ENCODE measurements at regions not wholly inside any gene's neighbourhood (a gene's known extent, or its start where the extent isn't known, plus 50 kb on each side); places are given as distances from the start of the nearest gene placed in this dataset.

DNA sequence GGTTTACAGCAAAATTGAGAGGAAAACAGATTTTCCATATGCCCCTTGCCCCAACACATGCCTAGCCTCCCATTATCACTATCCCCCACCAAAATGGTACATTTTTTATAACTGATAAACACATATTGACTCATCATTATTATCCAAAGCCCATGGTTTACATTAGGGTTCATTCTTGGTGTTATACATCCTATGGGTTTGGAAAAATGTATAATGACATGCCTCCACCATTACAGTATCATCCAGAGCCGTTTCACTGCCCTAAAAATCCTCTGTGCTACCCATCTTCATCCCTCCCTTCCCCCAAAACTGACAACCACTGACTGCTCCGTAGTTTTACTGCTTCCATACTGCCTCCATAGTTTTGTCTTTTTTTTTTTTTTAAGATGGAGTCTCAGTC lies 111.1 kb downstream of the ACTL7B start:
- Histone ChIP-seq H4K20me1 (replicated peaks; ENCODE audit: insufficient read depth) (no peaks in the 10 kb centered on the region), H3K27ac (ENCODE audit: low read depth) (no peak overlapping the region), H3K4me1 (ENCODE audit: insufficient read depth) (no peaks in the 10 kb centered on the region), H3K4me2 (no peak overlapping the region), H3K9me2 (ENCODE audit: insufficient read depth) (peaks cover 4% of the 10 kb centered on the region), H3K79me2 (replicated peaks; ENCODE audit: insufficient read depth) (no peaks in the 10 kb centered on the region), H2AFZ (no peak overlapping the region), H3F3A (replicated peaks; ENCODE audit: low read depth) (no peaks in the 10 kb centered on the region), H3K4me3 (no peak overlapping the region), H3K36me3 (ENCODE audit: insufficient read depth) (no peaks in the 10 kb centered on the region), H3K27me3 (ENCODE audit: insufficient read depth) (no peaks in the 10 kb centered on the region)
- ATAC-seq (no peak), DNase-seq (ENCODE audit: low spot score) (no peak)
- Mint-ChIP-seq H3K4me3 (no peak overlapping the region), H3K36me3 (ENCODE audit: low read depth) (no peaks in the 10 kb centered on the region), H3K9me3 (no peaks in the 10 kb centered on the region), H3K4me1 (0 out of 3 replicates have a peak, but pooled peaks cover 2% of the 10 kb centered on the region), H3K27me3 (ENCODE audit: insufficient read depth, low read depth, poor library complexity) (no peaks in the 10 kb centered on the region), H3K27ac (no peak overlapping the region)
- TF ChIP-seq JUNB (IDR thresholded peaks at IDR 0.05; ENCODE audit: unreplicated experiment) (no peak), ZNF114 (CRISPR knock-in tag; IDR thresholded peaks at IDR 0.05) (no peak), ZNF331 (CRISPR knock-in tag; IDR thresholded peaks at IDR 0.05; ENCODE audit: low read depth) (no peak)

DNA sequence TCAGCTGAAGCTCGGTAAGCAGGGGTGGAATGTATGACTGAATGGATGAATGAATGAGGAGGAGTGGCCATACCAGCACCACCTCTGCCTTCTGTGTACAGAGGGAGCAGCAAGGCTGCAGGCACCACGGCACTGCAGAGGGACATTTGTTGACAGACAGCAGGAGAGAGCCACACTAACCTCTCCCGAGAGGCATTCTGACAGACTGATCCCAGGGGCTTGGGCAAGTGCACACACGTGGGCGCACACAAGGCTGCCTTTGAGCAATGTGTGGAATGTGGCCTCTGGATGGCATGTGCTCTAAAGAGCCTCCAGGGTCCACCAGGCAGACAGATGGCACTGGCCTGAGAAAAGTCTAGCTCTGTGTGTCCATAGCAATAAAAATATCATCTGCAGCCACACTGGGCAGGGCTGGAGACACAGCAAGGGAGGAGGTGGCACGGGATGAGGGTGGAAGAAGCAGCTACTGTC lies 111.8 kb downstream of the ACTL7B start:
- H3K36me3 ChIP-seq (ENCODE audit: insufficient read depth), result no peaks in the 10 kb centered on the region
- H3F3A ChIP-seq (replicated peaks; ENCODE audit: low read depth), result no peaks in the 10 kb centered on the region
- no peak overlapping the region for H3K4me2 ChIP-seq
- no peak overlapping the region for H3K4me3 ChIP-seq
- Mint-ChIP-seq H3K4me1 (0 out of 3 replicates have a peak, but pooled peaks cover 2% of the 10 kb centered on the region), H3K27ac (no peak overlapping the region), H3K4me3 (no peak overlapping the region), H3K27me3 (ENCODE audit: insufficient read depth, low read depth, poor library complexity) (no peaks in the 10 kb centered on the region), H3K9me3 (no peaks in the 10 kb centered on the region), H3K36me3 (ENCODE audit: low read depth) (no peaks in the 10 kb centered on the region)
- no peaks in the 10 kb centered on the region for H3K27me3 ChIP-seq (ENCODE audit: insufficient read depth)
- ATAC-seq (peak; percentile 59), DNase-seq (ENCODE audit: low spot score) (peak; percentile 10)
- H3K4me1 ChIP-seq (ENCODE audit: insufficient read depth), result no peaks in the 10 kb centered on the region
- H3K9me2 ChIP-seq (ENCODE audit: insufficient read depth), result peaks cover 4% of the 10 kb centered on the region
- peak overlapping the region; percentile 72 for H2AFZ ChIP-seq
- no peak overlapping the region for H3K27ac ChIP-seq (ENCODE audit: low read depth)
- H3K79me2 ChIP-seq (replicated peaks; ENCODE audit: insufficient read depth), result no peaks in the 10 kb centered on the region
- H4K20me1 ChIP-seq (replicated peaks; ENCODE audit: insufficient read depth), result no peaks in the 10 kb centered on the region
- TF ChIP-seq, protein P1, sequence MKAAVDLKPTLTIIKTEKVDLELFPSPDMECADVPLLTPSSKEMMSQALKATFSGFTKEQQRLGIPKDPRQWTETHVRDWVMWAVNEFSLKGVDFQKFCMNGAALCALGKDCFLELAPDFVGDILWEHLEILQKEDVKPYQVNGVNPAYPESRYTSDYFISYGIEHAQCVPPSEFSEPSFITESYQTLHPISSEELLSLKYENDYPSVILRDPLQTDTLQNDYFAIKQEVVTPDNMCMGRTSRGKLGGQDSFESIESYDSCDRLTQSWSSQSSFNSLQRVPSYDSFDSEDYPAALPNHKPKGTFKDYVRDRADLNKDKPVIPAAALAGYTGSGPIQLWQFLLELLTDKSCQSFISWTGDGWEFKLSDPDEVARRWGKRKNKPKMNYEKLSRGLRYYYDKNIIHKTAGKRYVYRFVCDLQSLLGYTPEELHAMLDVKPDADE (IDR thresholded peaks at IDR 0.05), result no peak
- no peak for TF ChIP-seq NANOG (IDR thresholded peaks at IDR 0.05; ENCODE audit: borderline replicate concordance)
- no peak for TF ChIP-seq ZNF331 (CRISPR knock-in tag; IDR thresholded peaks at IDR 0.05; ENCODE audit: low read depth)
- TF ChIP-seq EZH2phosphoT487 (IDR thresholded peaks at IDR 0.05; ENCODE audit: unreplicated experiment), result no peak
- TF ChIP-seq, protein P2, sequence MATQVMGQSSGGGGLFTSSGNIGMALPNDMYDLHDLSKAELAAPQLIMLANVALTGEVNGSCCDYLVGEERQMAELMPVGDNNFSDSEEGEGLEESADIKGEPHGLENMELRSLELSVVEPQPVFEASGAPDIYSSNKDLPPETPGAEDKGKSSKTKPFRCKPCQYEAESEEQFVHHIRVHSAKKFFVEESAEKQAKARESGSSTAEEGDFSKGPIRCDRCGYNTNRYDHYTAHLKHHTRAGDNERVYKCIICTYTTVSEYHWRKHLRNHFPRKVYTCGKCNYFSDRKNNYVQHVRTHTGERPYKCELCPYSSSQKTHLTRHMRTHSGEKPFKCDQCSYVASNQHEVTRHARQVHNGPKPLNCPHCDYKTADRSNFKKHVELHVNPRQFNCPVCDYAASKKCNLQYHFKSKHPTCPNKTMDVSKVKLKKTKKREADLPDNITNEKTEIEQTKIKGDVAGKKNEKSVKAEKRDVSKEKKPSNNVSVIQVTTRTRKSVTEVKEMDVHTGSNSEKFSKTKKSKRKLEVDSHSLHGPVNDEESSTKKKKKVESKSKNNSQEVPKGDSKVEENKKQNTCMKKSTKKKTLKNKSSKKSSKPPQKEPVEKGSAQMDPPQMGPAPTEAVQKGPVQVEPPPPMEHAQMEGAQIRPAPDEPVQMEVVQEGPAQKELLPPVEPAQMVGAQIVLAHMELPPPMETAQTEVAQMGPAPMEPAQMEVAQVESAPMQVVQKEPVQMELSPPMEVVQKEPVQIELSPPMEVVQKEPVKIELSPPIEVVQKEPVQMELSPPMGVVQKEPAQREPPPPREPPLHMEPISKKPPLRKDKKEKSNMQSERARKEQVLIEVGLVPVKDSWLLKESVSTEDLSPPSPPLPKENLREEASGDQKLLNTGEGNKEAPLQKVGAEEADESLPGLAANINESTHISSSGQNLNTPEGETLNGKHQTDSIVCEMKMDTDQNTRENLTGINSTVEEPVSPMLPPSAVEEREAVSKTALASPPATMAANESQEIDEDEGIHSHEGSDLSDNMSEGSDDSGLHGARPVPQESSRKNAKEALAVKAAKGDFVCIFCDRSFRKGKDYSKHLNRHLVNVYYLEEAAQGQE (IDR thresholded peaks at IDR 0.05; ENCODE audit: unreplicated experiment), result no peak
- no peak for TF ChIP-seq STAT1 (IDR thresholded peaks at IDR 0.05; ENCODE audit: unreplicated experiment)
- no peak for TF ChIP-seq POLR2AphosphoS5 (IDR thresholded peaks at IDR 0.05; ENCODE audit: low read depth)
- no peak for TF ChIP-seq JUNB (IDR thresholded peaks at IDR 0.05; ENCODE audit: unreplicated experiment)
- TF ChIP-seq, protein P3, sequence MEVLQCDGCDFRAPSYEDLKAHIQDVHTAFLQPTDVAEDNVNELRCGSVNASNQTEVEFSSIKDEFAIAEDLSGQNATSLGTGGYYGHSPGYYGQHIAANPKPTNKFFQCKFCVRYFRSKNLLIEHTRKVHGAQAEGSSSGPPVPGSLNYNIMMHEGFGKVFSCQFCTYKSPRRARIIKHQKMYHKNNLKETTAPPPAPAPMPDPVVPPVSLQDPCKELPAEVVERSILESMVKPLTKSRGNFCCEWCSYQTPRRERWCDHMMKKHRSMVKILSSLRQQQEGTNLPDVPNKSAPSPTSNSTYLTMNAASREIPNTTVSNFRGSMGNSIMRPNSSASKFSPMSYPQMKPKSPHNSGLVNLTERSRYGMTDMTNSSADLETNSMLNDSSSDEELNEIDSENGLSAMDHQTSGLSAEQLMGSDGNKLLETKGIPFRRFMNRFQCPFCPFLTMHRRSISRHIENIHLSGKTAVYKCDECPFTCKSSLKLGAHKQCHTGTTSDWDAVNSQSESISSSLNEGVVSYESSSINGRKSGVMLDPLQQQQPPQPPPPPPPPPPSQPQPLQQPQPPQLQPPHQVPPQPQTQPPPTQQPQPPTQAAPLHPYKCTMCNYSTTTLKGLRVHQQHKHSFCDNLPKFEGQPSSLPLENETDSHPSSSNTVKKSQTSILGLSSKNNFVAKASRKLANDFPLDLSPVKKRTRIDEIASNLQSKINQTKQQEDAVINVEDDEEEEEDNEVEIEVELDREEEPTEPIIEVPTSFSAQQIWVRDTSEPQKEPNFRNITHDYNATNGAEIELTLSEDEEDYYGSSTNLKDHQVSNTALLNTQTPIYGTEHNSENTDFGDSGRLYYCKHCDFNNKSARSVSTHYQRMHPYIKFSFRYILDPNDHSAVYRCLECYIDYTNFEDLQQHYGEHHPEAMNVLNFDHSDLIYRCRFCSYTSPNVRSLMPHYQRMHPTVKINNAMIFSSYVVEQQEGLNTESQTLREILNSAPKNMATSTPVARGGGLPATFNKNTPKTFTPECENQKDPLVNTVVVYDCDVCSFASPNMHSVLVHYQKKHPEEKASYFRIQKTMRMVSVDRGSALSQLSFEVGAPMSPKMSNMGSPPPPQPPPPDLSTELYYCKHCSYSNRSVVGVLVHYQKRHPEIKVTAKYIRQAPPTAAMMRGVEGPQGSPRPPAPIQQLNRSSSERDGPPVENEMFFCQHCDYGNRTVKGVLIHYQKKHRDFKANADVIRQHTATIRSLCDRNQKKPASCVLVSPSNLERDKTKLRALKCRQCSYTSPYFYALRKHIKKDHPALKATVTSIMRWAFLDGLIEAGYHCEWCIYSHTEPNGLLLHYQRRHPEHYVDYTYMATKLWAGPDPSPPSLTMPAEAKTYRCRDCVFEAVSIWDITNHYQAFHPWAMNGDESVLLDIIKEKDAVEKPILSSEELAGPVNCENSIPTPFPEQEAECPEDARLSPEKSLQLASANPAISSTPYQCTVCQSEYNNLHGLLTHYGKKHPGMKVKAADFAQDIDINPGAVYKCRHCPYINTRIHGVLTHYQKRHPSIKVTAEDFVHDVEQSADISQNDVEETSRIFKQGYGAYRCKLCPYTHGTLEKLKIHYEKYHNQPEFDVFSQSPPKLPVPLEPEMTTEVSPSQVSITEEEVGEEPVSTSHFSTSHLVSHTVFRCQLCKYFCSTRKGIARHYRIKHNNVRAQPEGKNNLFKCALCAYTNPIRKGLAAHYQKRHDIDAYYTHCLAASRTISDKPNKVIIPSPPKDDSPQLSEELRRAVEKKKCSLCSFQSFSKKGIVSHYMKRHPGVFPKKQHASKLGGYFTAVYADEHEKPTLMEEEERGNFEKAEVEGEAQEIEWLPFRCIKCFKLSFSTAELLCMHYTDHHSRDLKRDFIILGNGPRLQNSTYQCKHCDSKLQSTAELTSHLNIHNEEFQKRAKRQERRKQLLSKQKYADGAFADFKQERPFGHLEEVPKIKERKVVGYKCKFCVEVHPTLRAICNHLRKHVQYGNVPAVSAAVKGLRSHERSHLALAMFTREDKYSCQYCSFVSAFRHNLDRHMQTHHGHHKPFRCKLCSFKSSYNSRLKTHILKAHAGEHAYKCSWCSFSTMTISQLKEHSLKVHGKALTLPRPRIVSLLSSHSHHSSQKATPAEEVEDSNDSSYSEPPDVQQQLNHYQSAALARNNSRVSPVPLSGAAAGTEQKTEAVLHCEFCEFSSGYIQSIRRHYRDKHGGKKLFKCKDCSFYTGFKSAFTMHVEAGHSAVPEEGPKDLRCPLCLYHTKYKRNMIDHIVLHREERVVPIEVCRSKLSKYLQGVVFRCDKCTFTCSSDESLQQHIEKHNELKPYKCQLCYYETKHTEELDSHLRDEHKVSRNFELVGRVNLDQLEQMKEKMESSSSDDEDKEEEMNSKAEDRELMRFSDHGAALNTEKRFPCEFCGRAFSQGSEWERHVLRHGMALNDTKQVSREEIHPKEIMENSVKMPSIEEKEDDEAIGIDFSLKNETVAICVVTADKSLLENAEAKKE (CRISPR knock-in tag; IDR thresholded peaks at IDR 0.05), result no peak
- no peak for TF ChIP-seq CREB1 (CRISPR knock-in tag; IDR thresholded peaks at IDR 0.05; ENCODE audit: low read depth)
- no peak for TF ChIP-seq EZH2 (IDR thresholded peaks at IDR 0.05; ENCODE audit: low read depth, unreplicated experiment)

All from GM23338 (cell line).